HL-60 (cell line): ENCODE measurements at regions not wholly inside any gene's neighbourhood (a gene's known extent, or its start where the extent isn't known, plus 50 kb on each side); places are given as distances from the start of the nearest gene placed in this dataset.

ENCODE experiments used
- DNase-seq, 2 experiments: peaks; one replicate each; pipeline ENCODE4 v3.0.0-alpha.2; 2010 to 2020; ENCODE audit warnings: low read depth in 1 of 2, low spot score in 1 of 2
- H3K27ac ChIP-seq: fragments of 250-450 bp; sonication (Bioruptor Pico); replicated peaks from 2 replicates; pipeline ENCODE4 v1.5.1; 2020; ENCODE audit warnings: mild to moderate bottlenecking, moderate library complexity
- H3K27me3 ChIP-seq: fragments of 250-450 bp; sonication (Bioruptor Pico); 2 replicates; pipeline ENCODE4 v1.5.1; 2021; ENCODE audit warnings: mild to moderate bottlenecking, moderate library complexity; ENCODE audit not compliant: insufficient read depth, poor library complexity, severe bottlenecking
- H3K4me3 ChIP-seq: replicated peaks from 2 replicates; pipeline ENCODE4 v1.5.1; 2011; ENCODE audit warnings: mild to moderate bottlenecking, control low read depth, low read length; ENCODE audit not compliant: insufficient read depth
- GABPA ChIP-seq: IDR thresholded peaks from 2 replicates; pipeline ENCODE4 v1.6.1; 2012; ENCODE audit warnings: low read depth
- POLR2AphosphoS5 ChIP-seq: IDR thresholded peaks from 2 replicates; pipeline ENCODE4 v1.6.1; 2012; ENCODE audit warnings: low read depth
- SPI1 ChIP-seq: IDR thresholded peaks from 2 replicates; pipeline ENCODE4 v1.6.1; 2012; ENCODE audit warnings: low read depth, mild to moderate bottlenecking, borderline replicate concordance
- TF ChIP-seq, protein P1 (sequence below): IDR thresholded peaks from one replicate; pipeline ENCODE4 v1.5.1; 2011; ENCODE audit warnings: low read length, control low read depth, inconsistent platforms; ENCODE audit not compliant: insufficient read depth
- TF ChIP-seq, protein P2 (sequence below): IDR thresholded peaks from 2 replicates; pipeline ENCODE4 v1.6.1; 2012; ENCODE audit warnings: low read depth; ENCODE audit not compliant: insufficient replicate concordance

DNA sequence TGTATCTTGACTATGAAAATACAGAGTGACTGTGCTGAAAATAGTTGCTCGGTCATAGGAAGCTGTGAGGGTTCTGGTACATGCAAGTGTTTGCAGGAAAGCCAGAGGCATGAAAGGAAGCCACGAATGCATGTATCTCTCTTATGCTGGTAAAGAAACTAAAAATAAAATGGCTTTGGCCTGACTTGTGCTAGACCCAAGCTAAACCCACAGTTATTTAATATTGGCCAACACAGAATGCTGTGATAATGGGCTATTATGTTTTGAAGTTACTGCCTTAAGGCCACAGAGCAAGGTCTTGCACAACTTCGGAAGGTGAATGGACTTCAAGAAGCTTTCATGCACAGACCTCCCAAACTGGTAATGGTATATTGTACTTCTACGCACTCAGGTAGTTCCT is 518.2 kb upstream of the HTR2A start:
- TF ChIP-seq, protein P1, sequence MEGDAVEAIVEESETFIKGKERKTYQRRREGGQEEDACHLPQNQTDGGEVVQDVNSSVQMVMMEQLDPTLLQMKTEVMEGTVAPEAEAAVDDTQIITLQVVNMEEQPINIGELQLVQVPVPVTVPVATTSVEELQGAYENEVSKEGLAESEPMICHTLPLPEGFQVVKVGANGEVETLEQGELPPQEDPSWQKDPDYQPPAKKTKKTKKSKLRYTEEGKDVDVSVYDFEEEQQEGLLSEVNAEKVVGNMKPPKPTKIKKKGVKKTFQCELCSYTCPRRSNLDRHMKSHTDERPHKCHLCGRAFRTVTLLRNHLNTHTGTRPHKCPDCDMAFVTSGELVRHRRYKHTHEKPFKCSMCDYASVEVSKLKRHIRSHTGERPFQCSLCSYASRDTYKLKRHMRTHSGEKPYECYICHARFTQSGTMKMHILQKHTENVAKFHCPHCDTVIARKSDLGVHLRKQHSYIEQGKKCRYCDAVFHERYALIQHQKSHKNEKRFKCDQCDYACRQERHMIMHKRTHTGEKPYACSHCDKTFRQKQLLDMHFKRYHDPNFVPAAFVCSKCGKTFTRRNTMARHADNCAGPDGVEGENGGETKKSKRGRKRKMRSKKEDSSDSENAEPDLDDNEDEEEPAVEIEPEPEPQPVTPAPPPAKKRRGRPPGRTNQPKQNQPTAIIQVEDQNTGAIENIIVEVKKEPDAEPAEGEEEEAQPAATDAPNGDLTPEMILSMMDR: no peak
- TF ChIP-seq, protein P2, sequence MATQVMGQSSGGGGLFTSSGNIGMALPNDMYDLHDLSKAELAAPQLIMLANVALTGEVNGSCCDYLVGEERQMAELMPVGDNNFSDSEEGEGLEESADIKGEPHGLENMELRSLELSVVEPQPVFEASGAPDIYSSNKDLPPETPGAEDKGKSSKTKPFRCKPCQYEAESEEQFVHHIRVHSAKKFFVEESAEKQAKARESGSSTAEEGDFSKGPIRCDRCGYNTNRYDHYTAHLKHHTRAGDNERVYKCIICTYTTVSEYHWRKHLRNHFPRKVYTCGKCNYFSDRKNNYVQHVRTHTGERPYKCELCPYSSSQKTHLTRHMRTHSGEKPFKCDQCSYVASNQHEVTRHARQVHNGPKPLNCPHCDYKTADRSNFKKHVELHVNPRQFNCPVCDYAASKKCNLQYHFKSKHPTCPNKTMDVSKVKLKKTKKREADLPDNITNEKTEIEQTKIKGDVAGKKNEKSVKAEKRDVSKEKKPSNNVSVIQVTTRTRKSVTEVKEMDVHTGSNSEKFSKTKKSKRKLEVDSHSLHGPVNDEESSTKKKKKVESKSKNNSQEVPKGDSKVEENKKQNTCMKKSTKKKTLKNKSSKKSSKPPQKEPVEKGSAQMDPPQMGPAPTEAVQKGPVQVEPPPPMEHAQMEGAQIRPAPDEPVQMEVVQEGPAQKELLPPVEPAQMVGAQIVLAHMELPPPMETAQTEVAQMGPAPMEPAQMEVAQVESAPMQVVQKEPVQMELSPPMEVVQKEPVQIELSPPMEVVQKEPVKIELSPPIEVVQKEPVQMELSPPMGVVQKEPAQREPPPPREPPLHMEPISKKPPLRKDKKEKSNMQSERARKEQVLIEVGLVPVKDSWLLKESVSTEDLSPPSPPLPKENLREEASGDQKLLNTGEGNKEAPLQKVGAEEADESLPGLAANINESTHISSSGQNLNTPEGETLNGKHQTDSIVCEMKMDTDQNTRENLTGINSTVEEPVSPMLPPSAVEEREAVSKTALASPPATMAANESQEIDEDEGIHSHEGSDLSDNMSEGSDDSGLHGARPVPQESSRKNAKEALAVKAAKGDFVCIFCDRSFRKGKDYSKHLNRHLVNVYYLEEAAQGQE: no peak
- TF ChIP-seq SPI1: no peak
- TF ChIP-seq GABPA: no peak
- no peak for TF ChIP-seq POLR2AphosphoS5
- H3K27me3 ChIP-seq: no peaks in the 10 kb centered on the region
- H3K27ac ChIP-seq: no peak overlapping the region
- H3K4me3 ChIP-seq: no peak overlapping the region
- DNase-seq: no peak

DNA sequence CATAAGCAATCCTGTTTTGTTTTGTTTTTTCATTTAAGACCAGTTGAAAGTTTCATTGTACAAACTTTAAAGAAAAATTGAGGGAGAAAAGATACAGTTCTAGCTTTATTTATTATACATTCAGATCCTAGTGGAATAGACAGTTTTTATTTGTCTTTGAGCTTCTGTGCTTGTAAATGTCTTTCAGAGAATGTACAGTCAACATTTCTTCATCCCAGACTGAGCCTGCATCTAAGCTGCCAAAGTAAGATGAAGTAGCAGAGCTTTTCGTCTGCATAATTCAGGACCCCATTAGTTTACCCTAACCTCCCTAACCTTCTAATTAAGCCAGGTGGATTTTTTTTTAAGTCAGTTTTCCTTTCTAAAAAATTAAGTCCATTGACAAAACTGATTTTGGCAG is 516.7 kb upstream of the HTR2A start:
- no peak for DNase-seq
- TF ChIP-seq GABPA: no peak
- TF ChIP-seq, protein P1: no peak
- Histone ChIP-seq H3K27me3 (no peaks in the 10 kb centered on the region), H3K4me3 (no peak overlapping the region), H3K27ac (no peak overlapping the region)

GRCh38 chr13:47413112-47413511 is 516.3 kb upstream of the HTR2A start:
- no peak for TF ChIP-seq GABPA
- H3K4me3 ChIP-seq: no peak overlapping the region
- no peak overlapping the region for H3K27ac ChIP-seq
- DNase-seq: no peak
- no peaks in the 10 kb centered on the region for H3K27me3 ChIP-seq

- Histone ChIP-seq H3K27ac (no peak overlapping the region), H3K4me3 (no peak overlapping the region), H3K27me3 (no peaks in the 10 kb centered on the region)
- DNase-seq: no peak
- TF ChIP-seq GABPA (no peak), POLR2AphosphoS5 (no peak), SPI1 (no peak)
- TF ChIP-seq, protein P1: no peak
- TF ChIP-seq, protein P2: no peak
Measured at GRCh38 chr13:47409778-47410177, 512.9 kb upstream of the HTR2A start.
